ENCODE measurements at regions not wholly inside any gene's neighbourhood (a gene's known extent, or its start where the extent isn't known, plus 50 kb on each side); places are given as distances from the start of the nearest gene placed in this dataset.
A peak's percentile ranks its signal among the peaks of the same experiment; 100 is the strongest.
"Not testable (repeated sequence)": the region's sequence is repeated elsewhere in the genome, so short reads cannot be mapped to it uniquely, and the experiment has no call there.

DNA sequence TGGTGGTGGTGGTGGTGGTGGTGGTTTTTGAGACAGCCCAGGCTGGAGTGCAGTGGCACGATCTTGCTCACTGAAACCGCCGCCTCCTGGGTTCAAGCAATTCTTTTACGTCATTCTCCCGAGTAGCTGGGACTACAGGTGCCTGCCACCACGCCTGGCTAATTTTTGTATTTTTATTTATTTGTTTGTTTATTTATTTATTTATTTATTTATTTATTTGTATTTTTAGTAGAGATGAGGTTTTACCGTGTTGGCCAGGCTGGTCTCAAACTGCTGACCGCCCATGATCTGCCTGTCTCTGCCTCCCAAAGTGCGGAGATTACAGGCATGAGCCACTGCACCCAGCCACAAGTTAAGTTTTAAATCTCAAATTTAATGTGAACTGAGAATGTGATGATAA, 126.5 kb downstream of the PCDH18 start:
- not testable (repeated sequence) for DNase-seq; H3K9me3 ChIP-seq (replicated peaks; ENCODE audit: control insufficient read depth, low read depth, low read length); H3K36me3 ChIP-seq (ENCODE audit: control insufficient read depth, insufficient read depth, low read length); H3K4me1 ChIP-seq (ENCODE audit: control insufficient read depth, insufficient read depth, low read length); H3K27ac ChIP-seq (ENCODE audit: low read length); H3K4me3 ChIP-seq (ENCODE audit: low read length); H3K27me3 ChIP-seq (ENCODE audit: control insufficient read depth, insufficient read depth, low read length)
- no CpG with 5 or more reads among the region's 9 CpGs for WGBS (ENCODE audit: insufficient coverage)

DNA sequence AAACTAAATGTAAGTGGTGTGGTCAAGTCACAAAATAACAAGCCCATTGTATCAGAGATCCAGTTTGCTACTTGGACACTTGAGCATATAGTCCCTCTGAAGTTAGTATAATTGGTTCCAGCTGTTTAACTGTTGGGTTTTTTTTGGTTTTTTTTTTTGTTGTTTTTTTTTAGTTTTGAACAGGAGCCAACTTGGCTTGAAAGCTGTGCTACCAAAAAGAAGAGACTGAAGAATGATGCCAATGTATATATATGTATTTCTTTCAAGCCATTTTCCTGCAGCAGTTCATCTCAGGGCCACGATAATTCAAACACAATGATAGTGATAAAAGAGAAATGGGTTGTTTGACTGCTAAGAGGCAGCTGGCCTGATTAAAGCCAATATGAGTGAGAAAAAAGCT, 138.3 kb downstream of the PCDH18 start:
- DNase-seq, result peak; percentile 66
- Histone ChIP-seq H3K4me1 (ENCODE audit: control insufficient read depth, insufficient read depth, low read length) (no peaks in the 10 kb centered on the region), H3K36me3 (ENCODE audit: control insufficient read depth, insufficient read depth, low read length) (no peaks in the 10 kb centered on the region), H3K9me3 (replicated peaks; ENCODE audit: control insufficient read depth, low read depth, low read length) (no peaks in the 10 kb centered on the region), H3K4me3 (ENCODE audit: low read length) (no peak overlapping the region), H3K27ac (ENCODE audit: low read length) (peak overlapping the region; percentile 15), H3K27me3 (ENCODE audit: control insufficient read depth, insufficient read depth, low read length) (no peaks in the 10 kb centered on the region)
- no CpG with 5 or more reads among the region's 1 CpG for WGBS (ENCODE audit: insufficient coverage)

DNA sequence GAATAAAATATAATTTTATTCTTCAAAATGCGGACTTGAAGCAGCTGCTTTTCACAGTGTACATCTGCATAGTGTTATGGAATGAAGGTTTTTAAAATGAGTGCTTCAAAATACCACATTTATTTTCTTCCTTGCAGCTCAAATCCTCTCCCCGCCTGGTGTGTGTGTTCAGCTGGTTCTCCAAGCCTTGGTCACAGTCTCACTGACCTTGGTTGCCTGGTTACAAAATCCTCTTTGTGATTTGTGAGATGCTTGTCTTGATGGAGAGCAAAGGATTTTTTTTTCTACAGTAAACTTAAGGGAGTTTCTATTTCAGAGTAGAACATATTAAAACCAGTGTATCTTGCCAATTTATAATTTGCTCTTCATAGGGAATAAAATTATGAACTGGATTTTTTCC, 139.2 kb downstream of the PCDH18 start:
- Histone ChIP-seq H3K4me3 (ENCODE audit: low read length) (no peak overlapping the region), H3K27ac (ENCODE audit: low read length) (peak overlapping the region; percentile 23), H3K27me3 (ENCODE audit: control insufficient read depth, insufficient read depth, low read length) (no peaks in the 10 kb centered on the region), H3K9me3 (replicated peaks; ENCODE audit: control insufficient read depth, low read depth, low read length) (no peaks in the 10 kb centered on the region), H3K4me1 (ENCODE audit: control insufficient read depth, insufficient read depth, low read length) (no peaks in the 10 kb centered on the region), H3K36me3 (ENCODE audit: control insufficient read depth, insufficient read depth, low read length) (no peaks in the 10 kb centered on the region)
- DNase-seq, result peak; percentile 97
- no CpG with 5 or more reads among the region's 2 CpGs for WGBS (ENCODE audit: insufficient coverage)

DNA sequence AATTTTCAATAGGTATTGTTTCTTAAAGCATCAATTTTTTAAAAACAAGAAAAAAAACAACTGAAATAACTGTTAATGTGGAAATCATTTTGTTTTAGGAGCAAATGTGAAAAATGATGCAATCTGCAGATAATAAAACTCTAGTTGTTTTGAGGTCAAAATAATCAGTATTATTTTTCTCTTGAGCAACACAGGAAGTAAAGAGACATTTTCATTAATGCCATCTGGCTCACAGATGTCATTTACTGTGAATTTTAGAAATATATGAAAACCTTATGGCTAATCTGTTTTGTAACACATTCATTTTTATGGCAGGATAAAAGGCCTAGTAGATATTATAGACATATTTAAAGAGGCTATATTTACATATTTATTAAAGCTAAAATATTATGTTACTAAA, 141.6 kb downstream of the PCDH18 start:
- Histone ChIP-seq H3K4me3 (ENCODE audit: low read length) (no peak overlapping the region), H3K4me1 (ENCODE audit: control insufficient read depth, insufficient read depth, low read length) (no peaks in the 10 kb centered on the region), H3K27ac (ENCODE audit: low read length) (no peak overlapping the region), H3K36me3 (ENCODE audit: control insufficient read depth, insufficient read depth, low read length) (no peaks in the 10 kb centered on the region), H3K27me3 (ENCODE audit: control insufficient read depth, insufficient read depth, low read length) (no peaks in the 10 kb centered on the region), H3K9me3 (replicated peaks; ENCODE audit: control insufficient read depth, low read depth, low read length) (no peaks in the 10 kb centered on the region)
- DNase-seq, result peak; percentile 72

DNA sequence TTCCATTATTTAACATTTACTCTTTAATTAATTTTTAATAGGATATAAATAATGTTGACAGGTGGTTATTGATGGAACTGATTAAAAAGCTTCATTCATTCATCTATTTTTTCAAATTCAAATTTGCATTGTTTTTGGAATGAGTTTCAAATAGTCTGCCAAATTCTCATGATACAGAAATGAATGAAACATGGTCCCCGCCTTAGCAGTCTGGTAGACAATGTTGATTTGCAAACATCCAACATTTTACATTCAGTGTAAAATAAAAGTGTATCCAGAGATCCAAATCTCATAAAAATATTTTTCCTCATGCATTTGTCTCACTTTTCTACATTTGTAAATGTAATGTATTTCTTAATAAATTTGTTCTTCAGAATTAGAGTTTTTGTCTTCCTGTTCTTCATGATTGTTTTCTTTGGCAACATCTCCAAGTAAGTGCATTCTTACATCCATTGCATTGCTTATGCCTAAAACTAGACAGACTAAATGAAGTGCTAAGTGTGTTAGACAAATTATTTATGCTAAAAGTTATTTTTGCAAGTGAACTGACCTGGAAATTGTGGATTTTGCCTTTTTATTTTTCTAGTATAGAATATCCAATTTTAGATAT, 142.3 kb downstream of the PCDH18 start:
- no peaks in the 10 kb centered on the region for H3K9me3 ChIP-seq (replicated peaks; ENCODE audit: control insufficient read depth, low read depth, low read length)
- no peak overlapping the region for H3K27ac ChIP-seq (ENCODE audit: low read length)
- no peaks in the 10 kb centered on the region for H3K4me1 ChIP-seq (ENCODE audit: control insufficient read depth, insufficient read depth, low read length)
- no CpG with 5 or more reads among the region's 1 CpG for WGBS (ENCODE audit: insufficient coverage)
- H3K4me3 ChIP-seq (ENCODE audit: low read length), result no peak overlapping the region
- H3K27me3 ChIP-seq (ENCODE audit: control insufficient read depth, insufficient read depth, low read length), result no peaks in the 10 kb centered on the region
- no peaks in the 10 kb centered on the region for H3K36me3 ChIP-seq (ENCODE audit: control insufficient read depth, insufficient read depth, low read length)
- peak; percentile 79 for DNase-seq

DNA sequence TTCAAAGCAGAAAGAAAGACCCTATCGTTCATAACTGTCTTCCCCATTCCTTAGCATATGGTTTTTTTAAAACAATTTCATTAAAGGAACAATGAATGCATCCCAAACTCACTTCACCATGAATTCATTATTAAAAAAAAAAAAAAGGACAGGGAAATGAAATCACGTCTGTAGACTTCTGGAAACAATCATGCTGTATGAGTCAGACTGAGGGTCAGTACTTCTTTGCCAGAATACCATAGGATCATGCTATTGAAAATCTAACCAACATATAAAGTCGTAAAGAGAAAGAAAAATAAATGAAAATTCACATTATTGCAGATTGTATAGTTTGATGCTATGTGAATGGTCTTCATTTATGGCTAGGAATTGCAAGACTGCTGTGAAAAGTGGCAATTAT, 144.4 kb downstream of the PCDH18 start:
- Histone ChIP-seq H3K4me1 (ENCODE audit: control insufficient read depth, insufficient read depth, low read length) (no peaks in the 10 kb centered on the region), H3K4me3 (ENCODE audit: low read length) (no peak overlapping the region), H3K27ac (ENCODE audit: low read length) (no peak overlapping the region), H3K27me3 (ENCODE audit: control insufficient read depth, insufficient read depth, low read length) (no peaks in the 10 kb centered on the region), H3K36me3 (ENCODE audit: control insufficient read depth, insufficient read depth, low read length) (no peaks in the 10 kb centered on the region), H3K9me3 (replicated peaks; ENCODE audit: control insufficient read depth, low read depth, low read length) (no peaks in the 10 kb centered on the region)
- no CpG with 5 or more reads among the region's 3 CpGs for WGBS (ENCODE audit: insufficient coverage)
- DNase-seq, result peak; percentile 86

DNA sequence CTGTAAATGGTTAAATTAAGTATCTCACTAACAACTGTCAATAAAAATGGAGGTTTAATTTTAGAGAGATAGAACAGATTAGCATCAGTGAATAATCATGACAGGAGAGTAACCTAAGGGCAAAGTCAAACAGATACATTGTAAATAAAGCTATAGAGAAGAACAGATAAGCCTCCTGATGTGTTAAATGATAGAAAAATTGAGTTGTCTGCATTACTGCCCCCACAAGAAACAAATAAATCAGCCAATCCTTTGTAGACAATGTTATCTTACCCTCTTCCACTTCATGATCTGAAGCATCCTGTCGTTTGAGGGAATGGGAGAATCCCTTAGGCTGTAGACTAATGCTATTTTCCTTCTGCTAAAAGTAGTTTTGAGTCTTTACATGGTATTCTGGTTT, 147.8 kb downstream of the PCDH18 start:
- WGBS (ENCODE audit: insufficient coverage), result no CpG with 5 or more reads among the region's 1 CpG
- no peak for DNase-seq
- no peak overlapping the region for H3K4me3 ChIP-seq (ENCODE audit: low read length)
- no peaks in the 10 kb centered on the region for H3K36me3 ChIP-seq (ENCODE audit: control insufficient read depth, insufficient read depth, low read length)
- H3K27me3 ChIP-seq (ENCODE audit: control insufficient read depth, insufficient read depth, low read length), result no peaks in the 10 kb centered on the region
- H3K27ac ChIP-seq (ENCODE audit: low read length), result no peak overlapping the region
- no peaks in the 10 kb centered on the region for H3K9me3 ChIP-seq (replicated peaks; ENCODE audit: control insufficient read depth, low read depth, low read length)
- no peaks in the 10 kb centered on the region for H3K4me1 ChIP-seq (ENCODE audit: control insufficient read depth, insufficient read depth, low read length)

DNA sequence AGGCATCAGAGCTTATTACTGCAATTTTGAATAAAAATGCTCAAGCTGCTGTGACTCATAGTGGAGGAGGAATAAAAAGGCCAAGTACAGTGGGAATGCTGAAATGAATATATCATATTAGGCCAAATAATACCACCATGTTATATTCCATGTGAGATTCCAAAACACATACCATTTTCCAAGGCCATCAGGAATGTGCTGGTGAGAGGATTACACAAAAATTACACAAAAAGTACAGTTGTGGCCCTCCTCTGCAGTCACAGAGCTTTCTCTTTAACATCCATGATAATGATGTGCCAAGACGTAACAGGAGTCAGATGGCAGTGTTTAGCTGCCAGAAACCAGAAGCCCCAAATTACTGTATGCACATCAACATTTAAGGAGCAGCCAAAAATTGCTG, 153.5 kb downstream of the PCDH18 start:
- peak; percentile 53 for DNase-seq
- Histone ChIP-seq H3K27me3 (ENCODE audit: control insufficient read depth, insufficient read depth, low read length) (no peaks in the 10 kb centered on the region), H3K36me3 (ENCODE audit: control insufficient read depth, insufficient read depth, low read length) (no peaks in the 10 kb centered on the region), H3K4me3 (ENCODE audit: low read length) (no peak overlapping the region), H3K27ac (ENCODE audit: low read length) (no peak overlapping the region), H3K4me1 (ENCODE audit: control insufficient read depth, insufficient read depth, low read length) (no peaks in the 10 kb centered on the region), H3K9me3 (replicated peaks; ENCODE audit: control insufficient read depth, low read depth, low read length) (no peaks in the 10 kb centered on the region)
- WGBS (ENCODE audit: insufficient coverage), result no CpG with 5 or more reads among the region's 1 CpG

DNA sequence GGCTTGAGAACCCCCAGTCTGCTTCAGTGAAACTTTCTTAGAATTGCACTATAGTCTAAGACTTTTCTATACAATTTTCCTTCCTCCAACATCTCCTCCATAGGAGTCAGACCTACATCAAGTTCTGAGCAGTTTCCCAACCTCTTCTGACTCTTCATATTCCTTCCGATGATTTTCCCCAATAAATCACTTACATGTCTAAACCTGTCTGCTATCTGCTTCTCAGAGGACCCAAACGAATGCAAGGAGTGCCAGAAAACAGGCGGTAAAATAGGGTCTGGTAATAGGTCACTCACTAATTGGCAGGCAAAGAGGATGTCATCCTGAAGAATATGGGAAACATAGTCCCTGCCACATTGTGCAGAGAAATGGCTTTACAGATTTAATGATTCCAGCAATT, 153.9 kb downstream of the PCDH18 start:
- no peaks in the 10 kb centered on the region for H3K27me3 ChIP-seq (ENCODE audit: control insufficient read depth, insufficient read depth, low read length)
- no peak for DNase-seq
- H3K36me3 ChIP-seq (ENCODE audit: control insufficient read depth, insufficient read depth, low read length), result no peaks in the 10 kb centered on the region
- 93% methylated on average over 3 of the region's 3 CpGs for WGBS (ENCODE audit: insufficient coverage)
- no peaks in the 10 kb centered on the region for H3K9me3 ChIP-seq (replicated peaks; ENCODE audit: control insufficient read depth, low read depth, low read length)
- H3K27ac ChIP-seq (ENCODE audit: low read length), result no peak overlapping the region
- no peak overlapping the region for H3K4me3 ChIP-seq (ENCODE audit: low read length)
- no peaks in the 10 kb centered on the region for H3K4me1 ChIP-seq (ENCODE audit: control insufficient read depth, insufficient read depth, low read length)

DNA sequence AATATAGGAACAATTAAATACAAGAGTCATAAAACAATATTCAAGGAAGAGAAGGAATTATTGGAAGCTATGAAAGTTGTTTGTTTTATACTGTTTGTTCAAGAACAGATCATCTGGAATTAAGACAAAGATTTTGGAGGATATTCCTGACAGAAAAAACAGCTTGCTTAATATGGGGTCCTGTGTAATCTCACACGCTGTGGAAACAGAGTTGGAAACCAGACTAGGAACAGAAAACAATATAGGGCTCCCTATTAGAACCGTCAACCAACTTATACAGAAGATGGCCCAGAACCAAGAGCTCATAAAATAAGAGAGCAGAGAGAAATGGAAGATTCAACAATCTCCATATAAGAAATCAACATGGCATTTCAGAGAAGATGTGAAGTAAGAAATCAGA, 156.0 kb downstream of the PCDH18 start:
- Histone ChIP-seq H3K27ac (ENCODE audit: low read length) (no peak overlapping the region), H3K9me3 (replicated peaks; ENCODE audit: control insufficient read depth, low read depth, low read length) (no peaks in the 10 kb centered on the region), H3K36me3 (ENCODE audit: control insufficient read depth, insufficient read depth, low read length) (no peaks in the 10 kb centered on the region), H3K4me1 (ENCODE audit: control insufficient read depth, insufficient read depth, low read length) (no peaks in the 10 kb centered on the region), H3K27me3 (ENCODE audit: control insufficient read depth, insufficient read depth, low read length) (no peaks in the 10 kb centered on the region), H3K4me3 (ENCODE audit: low read length) (no peak overlapping the region)
- WGBS (ENCODE audit: insufficient coverage), result no CpG with 5 or more reads among the region's 2 CpGs
- no peak for DNase-seq

Data from muscle of leg (tissue), 3 donors.